GM12878 (cell line): ENCODE measurements at regions not wholly inside any gene's neighbourhood (a gene's known extent, or its start where the extent isn't known, plus 50 kb on each side); places are given as distances from the start of the nearest gene placed in this dataset.

ENCODE experiments used
- ATAC-seq: fragments of 200-7000 bp; cut with Tn5 transposase; 3 replicates; pipeline ENCODE4 v1.9.1; 2020; ENCODE audit warnings: mild to moderate bottlenecking, moderate library complexity
- BruUV-seq: library from RNA; stranded (reverse); fragments of 400-500 nt; replicated peaks from 2 replicates; lab custom pipeline; 2021; lab: Mats Ljungman, UMichigan
- CTCF ChIA-PET: fragments of 300-600 bp; sonication (Branson Sonifier 250); formaldehyde crosslinking; extraction: SDS; loops from one replicate; lab custom pipeline; 2021; ENCODE audit warnings: inconsistent platforms; lab: Yijun Ruan, JAX
- POLR2A ChIA-PET: fragments of 350-600 bp; formaldehyde crosslinking; extraction: SDS; loops from one replicate; lab custom pipeline; 2021; ENCODE audit warnings: inconsistent platforms; lab: Charles Lee
- RAD21 ChIA-PET: fragments of 300-600 bp; sonication (Branson Sonifier 250); formaldehyde crosslinking; loops from one replicate; lab custom pipeline; 2023; ENCODE audit warnings: antibody characterized with exemption; ENCODE audit not compliant: unreplicated experiment; lab: Charles Lee
- SMC1A ChIA-PET: fragments of 300-600 bp; sonication (Branson Sonifier 250); formaldehyde crosslinking; loops from one replicate; lab custom pipeline; 2023; ENCODE audit not compliant: unreplicated experiment, uncharacterized antibody; lab: Charles Lee
- DNase-seq: peaks from one replicate; pipeline ENCODE4 v3.0.0-alpha.2; 2011; ENCODE audit warnings: low read depth, low spot score
- FAIRE-seq: peaks from 3 replicates; lab custom pipeline; 2011; peaks lifted over from hg19 to GRCh38; lab: Jason Lieb, UNC
- H2AFZ ChIP-seq: 2 replicates; pipeline ENCODE4 v1.6.0; 2011; ENCODE audit warnings: low read depth, low read length, control low read depth; ENCODE audit not compliant: control insufficient read depth
- H3K27ac ChIP-seq: 2 replicates; pipeline ENCODE4 v1.5.1; 2011; ENCODE audit warnings: control low read depth; ENCODE audit not compliant: control insufficient read depth, insufficient read depth
- H3K27me3 ChIP-seq, 2 experiments: replicated peaks in 1 of 2; 2 replicates each; pipeline versions ENCODE4 v1.6.0 to v1.6.1; 2011; ENCODE audit warnings: low read length in 1 of 2; ENCODE audit not compliant: control insufficient read depth in 2 of 2, insufficient read depth in 2 of 2
- H3K36me3 ChIP-seq, 2 experiments: 2 replicates each; pipeline ENCODE4 v1.5.1; 2011; ENCODE audit warnings: low read length in 1 of 2; ENCODE audit not compliant: control insufficient read depth in 2 of 2, insufficient read depth in 2 of 2
- H3K4me1 ChIP-seq: 2 replicates; pipeline ENCODE4 v1.6.1; 2011; ENCODE audit warnings: mild to moderate bottlenecking, low read length, moderate library complexity, mixed read lengths; ENCODE audit not compliant: control insufficient read depth, insufficient read depth
- H3K4me2 ChIP-seq: 2 replicates; pipeline ENCODE4 v1.6.0; 2011; ENCODE audit warnings: control low read depth; ENCODE audit not compliant: control insufficient read depth, insufficient read depth
- H3K4me3 ChIP-seq: fragments of 200-600 bp; sonication (generic); 2 replicates; pipeline ENCODE4 v1.5.1; 2016
- H3K79me2 ChIP-seq: 2 replicates; pipeline ENCODE4 v1.6.0; 2011; ENCODE audit warnings: low read length; ENCODE audit not compliant: control insufficient read depth, insufficient read depth
- H3K9ac ChIP-seq: 2 replicates; pipeline ENCODE4 v1.8.0; 2011; ENCODE audit warnings: low read length, control low read depth, mixed read lengths; ENCODE audit not compliant: control insufficient read depth, insufficient read depth
- H3K9me3 ChIP-seq: replicated peaks from 3 replicates; pipeline ENCODE4 v1.5.1; 2011; ENCODE audit warnings: mild to moderate bottlenecking, low read length; ENCODE audit not compliant: control insufficient read depth, insufficient read depth
- H4K20me1 ChIP-seq: 2 replicates; pipeline ENCODE4 v1.6.0; 2011; ENCODE audit not compliant: control insufficient read depth, insufficient read depth
- ATF3 ChIP-seq: IDR thresholded peaks from 2 replicates; pipeline ENCODE4 v1.6.1; 2011; ENCODE audit warnings: low read depth, mild to moderate bottlenecking, low read length, moderate library complexity, borderline replicate concordance; ENCODE audit errors: extremely low read depth
- BCLAF1 ChIP-seq: fragments of 450-650 bp; IDR thresholded peaks from 2 replicates; pipeline ENCODE4 v1.6.1; 2017; ENCODE audit warnings: antibody characterized with exemption, mild to moderate bottlenecking, moderate library complexity
- CHD2 ChIP-seq: IDR thresholded peaks from 2 replicates; pipeline ENCODE4 v1.6.1; 2011; ENCODE audit warnings: low read depth, low read length, improper control_type of control experiment, borderline replicate concordance
- ETV6 ChIP-seq, 2 experiments: fragments of 450-650 bp in 1 of 2; IDR thresholded peaks in 1 of 2; conservative IDR thresholded peaks in 1 of 2; 2 replicates each; pipeline ENCODE4 v1.6.1; 2014; ENCODE audit warnings: antibody characterized with exemption in 1 of 2, borderline replicate concordance in 1 of 2, low read depth in 1 of 2, mild to moderate bottlenecking in 1 of 2, moderate library complexity in 1 of 2
- GATAD2B ChIP-seq: fragments of 450-650 bp; conservative IDR thresholded peaks from 2 replicates; pipeline ENCODE4 v1.6.1; 2017; ENCODE audit warnings: low read depth, mild to moderate bottlenecking, moderate library complexity
- MXI1 ChIP-seq: fragments of 150-350 bp; IDR thresholded peaks from 2 replicates; pipeline ENCODE4 v1.6.1; 2011; ENCODE audit warnings: low read depth, mild to moderate bottlenecking, inconsistent platforms, low read length, improper control_type of control experiment
- NR2C1 ChIP-seq: fragments of 450-650 bp; IDR thresholded peaks from 2 replicates; pipeline ENCODE4 v1.6.1; 2017; ENCODE audit warnings: antibody characterized with exemption, mild to moderate bottlenecking, moderate library complexity
- SIN3A ChIP-seq: IDR thresholded peaks from 2 replicates; pipeline ENCODE4 v1.6.1; 2012; ENCODE audit warnings: low read depth, low read length, improper control_type of control experiment
- SPI1 ChIP-seq: IDR thresholded peaks from 2 replicates; pipeline ENCODE4 v1.6.1; 2011; ENCODE audit warnings: low read depth, mild to moderate bottlenecking, low read length, moderate library complexity, borderline replicate concordance; ENCODE audit not compliant: insufficient read depth
- SREBF2 ChIP-seq: IDR thresholded peaks from 2 replicates; pipeline ENCODE4 v1.6.1; 2012; ENCODE audit warnings: mild to moderate bottlenecking, low read length
- STAT3 ChIP-seq: IDR thresholded peaks from 2 replicates; pipeline ENCODE4 v1.6.1; 2011; ENCODE audit warnings: low read depth, low read length, improper control_type of control experiment
- in situ Hi-C: fragments of 300-500 bp; cut with MboI; formaldehyde crosslinking; loops from 9 replicates; pipeline ENCODE4 v1.14.3; 2018; ENCODE audit warnings: mixed read lengths
- intact Hi-C: fragments of 100-400 bp; cut with micrococcal nuclease; formaldehyde crosslinking; loops from one replicate; pipeline ENCODE4 v1.14.2; 2022; ENCODE audit not compliant: unreplicated experiment
- TF ChIP-seq, protein P1 (sequence below): fragments of 450-650 bp; IDR thresholded peaks from 2 replicates; pipeline ENCODE4 v1.6.1; 2017; ENCODE audit warnings: mild to moderate bottlenecking, moderate library complexity

DNA sequence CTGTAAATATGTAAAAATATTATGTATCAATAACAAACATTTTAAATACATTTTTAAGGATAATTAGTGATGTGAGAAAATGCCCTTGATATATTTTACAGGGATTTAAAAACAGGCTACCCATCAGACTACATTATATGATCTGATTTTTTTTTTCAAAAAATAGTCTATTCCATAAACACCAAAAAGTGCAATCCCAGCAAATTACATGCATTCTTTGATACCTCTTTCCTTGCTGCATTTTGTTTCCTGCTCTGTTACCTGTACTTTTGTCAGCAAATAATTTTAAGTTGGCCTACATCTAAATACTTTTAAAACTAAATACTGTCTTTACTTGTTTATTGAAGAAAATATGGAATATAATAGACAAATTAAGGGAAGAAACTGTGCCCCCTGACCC lies 306.2 kb upstream of the ARID1B start:
- POLR2A ChIA-PET: no interaction called here
- no peaks in the 10 kb centered on the region for H3K36me3 ChIP-seq
- no peak overlapping the region for H3K4me3 ChIP-seq
- no peak overlapping the region for H3K27ac ChIP-seq
- H3K9me3 ChIP-seq: no peaks in the 10 kb centered on the region
- ATAC-seq: no peak
- H3K79me2 ChIP-seq: no peaks in the 10 kb centered on the region
- H3K9ac ChIP-seq: no peak overlapping the region
- no peaks in the 10 kb centered on the region for H4K20me1 ChIP-seq
- no peaks in the 10 kb centered on the region for H3K4me1 ChIP-seq
- SMC1A ChIA-PET: interaction anchor here (0.8 kb wide), 1 partner anchor 815 kb away, joined by 3 read pairs; no protein-coding TSS in a partner anchor
- in situ Hi-C loops (no loop called here), intact Hi-C loops (no loop called here)
- CTCF ChIA-PET: no interaction called here
- no TSS peak for BruUV-seq
- RAD21 ChIA-PET: no interaction called here
- no peak for TF ChIP-seq SIN3A
- no peak for TF ChIP-seq ETV6 (conservative IDR thresholded peaks at IDR 0.05 in 1 of 2, IDR thresholded peaks at IDR 0.05 in 1 of 2; ENCODE audit: borderline replicate concordance in 1 of 2, low read depth in 1 of 2)
- no peak for TF ChIP-seq NR2C1
- TF ChIP-seq SPI1: no peak
- TF ChIP-seq BCLAF1: no peak
- TF ChIP-seq CHD2: no peak
- TF ChIP-seq ATF3: no peak
- TF ChIP-seq STAT3: no peak
- no peak for TF ChIP-seq MXI1
- TF ChIP-seq GATAD2B: no peak
- no peak for TF ChIP-seq SREBF2
- TF ChIP-seq, protein P1, sequence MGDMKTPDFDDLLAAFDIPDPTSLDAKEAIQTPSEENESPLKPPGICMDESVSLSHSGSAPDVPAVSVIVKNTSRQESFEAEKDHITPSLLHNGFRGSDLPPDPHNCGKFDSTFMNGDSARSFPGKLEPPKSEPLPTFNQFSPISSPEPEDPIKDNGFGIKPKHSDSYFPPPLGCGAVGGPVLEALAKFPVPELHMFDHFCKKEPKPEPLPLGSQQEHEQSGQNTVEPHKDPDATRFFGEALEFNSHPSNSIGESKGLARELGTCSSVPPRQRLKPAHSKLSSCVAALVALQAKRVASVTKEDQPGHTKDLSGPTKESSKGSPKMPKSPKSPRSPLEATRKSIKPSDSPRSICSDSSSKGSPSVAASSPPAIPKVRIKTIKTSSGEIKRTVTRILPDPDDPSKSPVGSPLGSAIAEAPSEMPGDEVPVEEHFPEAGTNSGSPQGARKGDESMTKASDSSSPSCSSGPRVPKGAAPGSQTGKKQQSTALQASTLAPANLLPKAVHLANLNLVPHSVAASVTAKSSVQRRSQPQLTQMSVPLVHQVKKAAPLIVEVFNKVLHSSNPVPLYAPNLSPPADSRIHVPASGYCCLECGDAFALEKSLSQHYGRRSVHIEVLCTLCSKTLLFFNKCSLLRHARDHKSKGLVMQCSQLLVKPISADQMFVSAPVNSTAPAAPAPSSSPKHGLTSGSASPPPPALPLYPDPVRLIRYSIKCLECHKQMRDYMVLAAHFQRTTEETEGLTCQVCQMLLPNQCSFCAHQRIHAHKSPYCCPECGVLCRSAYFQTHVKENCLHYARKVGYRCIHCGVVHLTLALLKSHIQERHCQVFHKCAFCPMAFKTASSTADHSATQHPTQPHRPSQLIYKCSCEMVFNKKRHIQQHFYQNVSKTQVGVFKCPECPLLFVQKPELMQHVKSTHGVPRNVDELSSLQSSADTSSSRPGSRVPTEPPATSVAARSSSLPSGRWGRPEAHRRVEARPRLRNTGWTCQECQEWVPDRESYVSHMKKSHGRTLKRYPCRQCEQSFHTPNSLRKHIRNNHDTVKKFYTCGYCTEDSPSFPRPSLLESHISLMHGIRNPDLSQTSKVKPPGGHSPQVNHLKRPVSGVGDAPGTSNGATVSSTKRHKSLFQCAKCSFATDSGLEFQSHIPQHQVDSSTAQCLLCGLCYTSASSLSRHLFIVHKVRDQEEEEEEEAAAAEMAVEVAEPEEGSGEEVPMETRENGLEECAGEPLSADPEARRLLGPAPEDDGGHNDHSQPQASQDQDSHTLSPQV: no peak
- no peak overlapping the region for H2AFZ ChIP-seq
- FAIRE-seq: no peak
- no peaks in the 10 kb centered on the region for H3K27me3 ChIP-seq
- no peak for DNase-seq
- no peak overlapping the region for H3K4me2 ChIP-seq
